Neural cell (in vitro differentiated cells): ENCODE measurements at regions not wholly inside any gene's neighbourhood (a gene's known extent, or its start where the extent isn't known, plus 50 kb on each side); places are given as distances from the start of the nearest gene placed in this dataset.
"Not testable (repeated sequence)": the region's sequence is repeated elsewhere in the genome, so short reads cannot be mapped to it uniquely, and the experiment has no call there.

Experiments used
- CTCF ChIP-seq: fragments of 450-650 bp; IDR thresholded peaks from 2 replicates; pipeline ENCODE4 v1.5.1; 2014; ENCODE audit warnings: antibody characterized with exemption, mild to moderate bottlenecking, moderate library complexity; ENCODE audit not compliant: poor library complexity, severe bottlenecking
- EP300 ChIP-seq: fragments of 450-650 bp; conservative IDR thresholded peaks from 2 replicates; pipeline ENCODE4 v1.6.1; 2014; ENCODE audit warnings: antibody characterized with exemption, mild to moderate bottlenecking, moderate library complexity; ENCODE audit not compliant: poor library complexity, severe bottlenecking
- EZH2 ChIP-seq: fragments of 200-600, 300-800 bp; shearing (Covaris generic), sonication (generic); IDR thresholded peaks from 2 replicates; pipeline ENCODE4 v1.6.1; 2014; ENCODE audit warnings: antibody characterized with exemption, low read length, borderline replicate concordance, mild to moderate bottlenecking; ENCODE audit not compliant: insufficient read depth, poor library complexity, severe bottlenecking
- MXI1 ChIP-seq: fragments of 450-650 bp; conservative IDR thresholded peaks from 2 replicates; pipeline ENCODE4 v1.6.1; 2014; ENCODE audit warnings: antibody characterized with exemption, mild to moderate bottlenecking; ENCODE audit not compliant: poor library complexity, severe bottlenecking
- POLR2AphosphoS5 ChIP-seq: IDR thresholded peaks from 2 replicates; pipeline ENCODE4 v1.6.1; 2012
- RAD21 ChIP-seq: fragments of 450-650 bp; conservative IDR thresholded peaks from 2 replicates; pipeline ENCODE4 v1.6.1; 2014; ENCODE audit warnings: antibody characterized with exemption, mild to moderate bottlenecking, moderate library complexity
- SMC3 ChIP-seq: fragments of 450-650 bp; conservative IDR thresholded peaks from 2 replicates; pipeline ENCODE4 v1.6.1; 2014; ENCODE audit warnings: antibody characterized with exemption, mild to moderate bottlenecking, moderate library complexity; ENCODE audit not compliant: poor library complexity
- TAF1 ChIP-seq: IDR thresholded peaks from 2 replicates; pipeline ENCODE4 v1.6.1; 2012; ENCODE audit warnings: low read depth

- not testable (repeated sequence) for TF ChIP-seq EZH2, CTCF, MXI1, POLR2AphosphoS5, SMC3, TAF1, EP300, RAD21
Measured at GRCh38 chr6:76744151-76744720, 671.8 kb upstream of the IMPG1 start.
